ENCODE measurements at regions not wholly inside any gene's neighbourhood (a gene's known extent, or its start where the extent isn't known, plus 50 kb on each side); places are given as distances from the start of the nearest gene placed in this dataset.

GRCh38 chr14:37851054-37851453, 255.6 kb downstream of the TTC6 start:
- DNase-seq (ENCODE audit: low read depth) = no peak
- H3K4me3 ChIP-seq (ENCODE audit: control insufficient read depth, low read depth, low read length) = no peak overlapping the region

DNA sequence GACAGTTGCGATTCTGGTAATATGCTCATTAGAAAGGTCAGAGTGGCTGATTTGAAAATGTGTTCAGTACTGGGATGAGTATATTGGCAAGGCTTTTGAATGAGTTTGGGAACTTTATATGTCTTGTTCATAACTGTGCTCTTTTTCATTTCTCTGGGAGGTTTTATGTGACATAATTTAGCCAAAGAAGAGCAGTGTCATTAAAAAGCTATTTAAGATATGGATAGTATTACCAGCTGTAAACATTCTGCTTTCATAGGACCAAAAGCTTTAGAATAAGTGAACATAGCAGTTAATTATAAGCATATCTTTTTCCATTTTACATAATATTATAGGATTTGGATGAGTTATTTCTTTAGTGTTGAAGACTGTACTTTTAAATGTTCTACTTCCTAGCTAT, 260.4 kb downstream of the TTC6 start:
- H3K4me3 ChIP-seq (ENCODE audit: control insufficient read depth, low read depth, low read length) = no peak overlapping the region
- TF ChIP-seq, protein P1, sequence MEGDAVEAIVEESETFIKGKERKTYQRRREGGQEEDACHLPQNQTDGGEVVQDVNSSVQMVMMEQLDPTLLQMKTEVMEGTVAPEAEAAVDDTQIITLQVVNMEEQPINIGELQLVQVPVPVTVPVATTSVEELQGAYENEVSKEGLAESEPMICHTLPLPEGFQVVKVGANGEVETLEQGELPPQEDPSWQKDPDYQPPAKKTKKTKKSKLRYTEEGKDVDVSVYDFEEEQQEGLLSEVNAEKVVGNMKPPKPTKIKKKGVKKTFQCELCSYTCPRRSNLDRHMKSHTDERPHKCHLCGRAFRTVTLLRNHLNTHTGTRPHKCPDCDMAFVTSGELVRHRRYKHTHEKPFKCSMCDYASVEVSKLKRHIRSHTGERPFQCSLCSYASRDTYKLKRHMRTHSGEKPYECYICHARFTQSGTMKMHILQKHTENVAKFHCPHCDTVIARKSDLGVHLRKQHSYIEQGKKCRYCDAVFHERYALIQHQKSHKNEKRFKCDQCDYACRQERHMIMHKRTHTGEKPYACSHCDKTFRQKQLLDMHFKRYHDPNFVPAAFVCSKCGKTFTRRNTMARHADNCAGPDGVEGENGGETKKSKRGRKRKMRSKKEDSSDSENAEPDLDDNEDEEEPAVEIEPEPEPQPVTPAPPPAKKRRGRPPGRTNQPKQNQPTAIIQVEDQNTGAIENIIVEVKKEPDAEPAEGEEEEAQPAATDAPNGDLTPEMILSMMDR (conservative IDR thresholded peaks at IDR 0.05; ENCODE audit: control insufficient read depth, insufficient read depth, low read depth, low read length) = no peak
- DNase-seq (ENCODE audit: low read depth) = no peak

More at GRCh38 chr14:37851054-37851453, 255.6 kb downstream of the TTC6 start:
- TF ChIP-seq, protein P1 (conservative IDR thresholded peaks at IDR 0.05; ENCODE audit: control insufficient read depth, insufficient read depth, low read depth, low read length) = no peak

- DNase-seq (ENCODE audit: low read depth) = no peak
- H3K4me3 ChIP-seq (ENCODE audit: control insufficient read depth, low read depth, low read length) = no peak overlapping the region
- TF ChIP-seq, protein P1 (conservative IDR thresholded peaks at IDR 0.05; ENCODE audit: control insufficient read depth, insufficient read depth, low read depth, low read length) = no peak
Measured at GRCh38 chr14:37857774-37858266, 262.4 kb downstream of the TTC6 start.

DNA sequence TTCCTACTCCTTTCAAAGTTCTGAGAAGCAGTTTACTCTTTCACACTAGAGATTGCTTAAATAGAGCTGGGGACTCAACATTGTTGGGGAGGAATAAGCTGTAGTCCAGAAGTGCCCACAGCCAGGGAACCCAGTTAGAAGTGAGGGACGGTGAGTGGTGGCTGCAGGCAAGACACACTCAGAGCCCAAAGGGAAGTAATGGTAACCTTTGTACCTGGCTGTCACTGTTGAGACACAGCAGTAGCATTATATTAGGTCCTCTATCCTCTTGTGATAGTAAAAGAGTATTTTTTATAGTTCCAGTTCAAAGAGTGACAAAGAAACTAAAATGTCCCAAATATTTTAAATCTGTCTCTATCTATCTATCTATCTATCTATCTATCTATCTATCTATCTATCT, 263.3 kb downstream of the TTC6 start:
- H3K4me3 ChIP-seq (ENCODE audit: control insufficient read depth, low read depth, low read length) = no peak overlapping the region
- no peak for DNase-seq (ENCODE audit: low read depth)
- TF ChIP-seq, protein P1 (conservative IDR thresholded peaks at IDR 0.05; ENCODE audit: control insufficient read depth, insufficient read depth, low read depth, low read length) = no peak

DNA sequence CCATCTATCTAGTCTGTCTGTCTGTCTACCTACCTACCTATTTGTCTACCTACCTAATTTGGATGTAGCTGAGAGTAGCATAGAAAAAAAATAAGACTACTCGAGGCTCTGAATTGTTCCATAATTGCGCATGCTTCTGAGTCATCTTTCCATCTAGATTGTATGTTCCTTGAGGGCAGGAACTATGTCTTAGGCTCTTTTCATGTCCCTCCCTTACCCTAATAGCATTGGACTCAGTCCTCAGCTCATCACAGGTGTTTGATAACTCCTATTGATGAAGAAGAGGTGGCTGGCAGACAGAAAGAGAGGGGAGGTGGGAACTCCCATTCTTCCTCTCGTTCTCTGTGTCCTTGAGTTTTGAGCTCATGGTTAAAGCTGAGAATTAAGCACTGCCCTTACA, 263.7 kb downstream of the TTC6 start:
- TF ChIP-seq, protein P1 (conservative IDR thresholded peaks at IDR 0.05; ENCODE audit: control insufficient read depth, insufficient read depth, low read depth, low read length) = no peak
- no peak overlapping the region for H3K4me3 ChIP-seq (ENCODE audit: control insufficient read depth, low read depth, low read length)
- no peak for DNase-seq (ENCODE audit: low read depth)

DNA sequence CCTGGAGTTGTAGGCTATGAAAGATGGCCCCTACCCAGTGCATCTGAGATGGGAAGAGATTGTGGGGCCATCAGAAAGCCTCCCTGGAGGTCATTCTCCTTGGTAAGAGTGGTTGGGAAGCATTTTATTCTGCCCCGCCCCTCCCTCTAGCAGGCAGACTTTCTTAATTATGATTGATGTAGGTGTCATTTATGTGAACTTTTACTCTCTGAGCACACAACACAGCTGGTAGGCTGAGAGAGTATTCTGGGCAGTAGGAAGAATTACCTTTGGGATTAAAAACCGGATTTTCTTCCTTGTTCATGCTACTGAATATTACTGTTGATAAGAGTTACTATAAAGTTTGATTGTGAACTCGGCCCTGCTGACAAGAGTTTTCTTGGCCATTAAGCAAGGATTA, 266.8 kb downstream of the TTC6 start:
- TF ChIP-seq, protein P1 (conservative IDR thresholded peaks at IDR 0.05; ENCODE audit: control insufficient read depth, insufficient read depth, low read depth, low read length) = no peak
- no peak overlapping the region for H3K4me3 ChIP-seq (ENCODE audit: control insufficient read depth, low read depth, low read length)
- DNase-seq (ENCODE audit: low read depth) = no peak

DNA sequence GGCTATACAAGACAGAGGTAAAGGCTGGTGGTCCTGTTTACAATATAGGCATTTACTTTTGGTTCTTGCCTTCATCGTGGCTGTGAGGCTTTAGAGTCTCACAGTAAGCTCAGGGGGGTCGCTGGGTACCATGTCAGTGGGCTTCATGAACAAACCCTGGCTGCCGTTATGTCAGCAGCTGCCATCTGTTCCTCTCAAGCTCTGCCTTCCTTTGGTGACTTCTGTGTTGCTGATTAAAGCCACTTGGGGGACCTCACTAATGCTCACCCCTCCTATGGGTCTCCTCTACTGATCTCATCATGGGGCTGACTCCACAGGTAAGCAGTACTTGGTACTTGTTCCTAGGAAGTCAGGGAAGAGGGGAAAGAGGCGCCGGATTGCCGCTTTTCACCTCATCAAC, 268.7 kb downstream of the TTC6 start:
- TF ChIP-seq, protein P1 (conservative IDR thresholded peaks at IDR 0.05; ENCODE audit: control insufficient read depth, insufficient read depth, low read depth, low read length) = no peak
- H3K4me3 ChIP-seq (ENCODE audit: control insufficient read depth, low read depth, low read length) = no peak overlapping the region
- DNase-seq (ENCODE audit: low read depth) = no peak
